Esophagus squamous epithelium (tissue), 5 donors: ENCODE measurements at regions not wholly inside any gene's neighbourhood (a gene's known extent, or its start where the extent isn't known, plus 50 kb on each side); places are given as distances from the start of the nearest gene placed in this dataset.

Source experiments
- DNase-seq: peaks from one replicate; lab custom pipeline; 2025; lab: John Stamatoyannopoulos, UW
- H3K27ac ChIP-seq, 4 donors: fragments of 200-600 bp; sonication (generic); one replicate each; pipeline ENCODE4 v1.5.1; 2016 to 2019; ENCODE audit warnings: mild to moderate bottlenecking in 1 of 4
- H3K27me3 ChIP-seq, 4 donors: fragments of 200-600 bp; sonication (generic); 1 replicate in 3 of 4; 2 replicates in 1 of 4; pipeline versions ENCODE4 v1.5.1 to v1.6.0; 2017 to 2021; ENCODE audit warnings: antibody characterized with exemption in 1 of 4
- H3K36me3 ChIP-seq, 3 donors: fragments of 200-600 bp; sonication (generic); one replicate each; pipeline ENCODE4 v1.5.1; 2016 to 2019
- H3K4me1 ChIP-seq, 3 donors: fragments of 200-600 bp; sonication (generic); one replicate each; pipeline ENCODE4 v1.5.1; 2017 to 2019
- H3K4me3 ChIP-seq, 4 donors: fragments of 200-600 bp; sonication (generic); 1 replicate in 3 of 4; 2 replicates in 1 of 4; pipeline ENCODE4 v1.5.1; 2016 to 2019; ENCODE audit warnings: mild to moderate bottlenecking in 2 of 4, moderate library complexity in 1 of 4
- H3K9me3 ChIP-seq, 3 donors: fragments of 200-600 bp; sonication (generic); one replicate each; pipeline ENCODE4 v1.5.1; 2016 to 2019
- POLR2A ChIP-seq, 4 donors: fragments of 450-650 bp; IDR thresholded peaks; one replicate each; pipeline ENCODE4 v1.6.1; 2017; ENCODE audit warnings: antibody characterized with exemption in 4 of 4, mild to moderate bottlenecking in 4 of 4, moderate library complexity in 3 of 4
- WGBS, 2 donors: methylation state at CpG; one replicate each; pipeline ENCODE4 v1.1.5; 2018; 5-methylcytosine and 5-hydroxymethylcytosine counted together
- intact Hi-C: fragments of 100-400 bp; cut with DNase I; formaldehyde crosslinking; loops from one replicate; pipeline ENCODE4 v1.15.0; 2022
- TF ChIP-seq, protein P1 (sequence below), 6 experiments: fragments of 450-650 bp in 4 of 6; fragments of 200-600 bp in 2 of 6; sonication (generic) in 2 of 6; IDR thresholded peaks; one replicate each; pipeline ENCODE4 v1.5.1; 2016 to 2019; ENCODE audit warnings: antibody characterized with exemption in 6 of 6, mild to moderate bottlenecking in 4 of 6, moderate library complexity in 4 of 6
- donor health status: DM: yes; HTN: yes; CAD: no.

DNA sequence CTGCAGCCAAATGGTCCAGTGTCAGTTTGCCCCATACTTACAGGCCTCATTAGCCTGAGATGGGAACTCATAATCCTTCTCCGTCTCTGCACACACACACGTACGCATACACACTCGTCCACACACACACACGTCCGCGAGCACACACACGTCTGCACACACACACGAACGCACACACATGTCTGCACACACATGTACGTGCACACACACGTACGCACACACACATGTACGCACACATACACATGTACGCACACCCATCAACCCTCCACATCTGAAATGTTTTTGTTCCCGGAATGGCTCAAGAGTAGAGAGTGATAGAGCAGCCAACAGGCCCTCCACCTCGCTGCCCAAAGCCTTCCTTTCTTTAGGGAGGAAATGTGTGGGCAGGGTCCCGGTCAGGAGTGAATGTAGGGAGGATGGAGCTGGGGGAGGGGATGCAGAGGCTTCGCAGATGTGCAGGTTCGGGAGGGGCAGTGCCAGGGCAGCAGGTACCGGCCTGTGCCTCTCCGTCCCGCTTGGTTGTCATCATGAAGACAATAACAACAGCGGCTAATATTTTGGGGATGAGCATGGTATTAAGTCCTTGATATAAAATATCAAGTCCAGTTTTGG lies 52.7 kb downstream of the PTGR3 start:
- 91 to 93% methylated on average over 24 of the region's 24 CpGs for WGBS, 2 donors
- no peak for DNase-seq
- no peak overlapping the region for H3K4me3 ChIP-seq

DNA sequence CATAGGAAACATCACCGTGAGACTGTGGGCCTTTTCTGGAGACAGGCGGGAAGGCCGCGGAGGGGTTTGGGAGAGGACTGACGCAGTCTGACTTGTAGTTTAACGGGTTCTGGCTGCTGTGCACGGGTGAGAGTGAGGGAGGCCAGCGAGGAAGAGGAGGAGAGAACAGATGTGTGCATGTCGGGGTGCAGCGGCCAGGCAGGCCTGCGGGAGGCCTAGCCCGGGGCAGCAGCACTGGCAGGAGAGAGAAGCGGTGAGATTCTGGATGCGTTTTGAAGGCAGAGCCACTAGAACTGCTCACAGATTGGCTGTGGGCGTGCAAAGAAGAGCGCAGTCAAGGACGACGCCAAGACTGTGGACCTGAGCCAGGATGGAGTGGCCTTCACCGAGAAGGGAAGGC lies 53.9 kb downstream of the PTGR3 start:
- H3K9me3 ChIP-seq: no peaks in the 10 kb centered on the region
- 92 to 93% methylated on average over 18 to 19 of the region's 19 CpGs for WGBS, 2 donors
- intact Hi-C loops: no loop called here

More for the DNA sequence above, 52.7 kb downstream of the PTGR3 start:
- no peak overlapping the region for H3K27ac ChIP-seq
- no peaks in the 10 kb centered on the region for H3K9me3 ChIP-seq
- H3K27me3 ChIP-seq: peaks cover 0 to 7% (median 0%) of the 10 kb centered on the region in 4 donors
- TF ChIP-seq POLR2A (IDR thresholded peaks at IDR 0.05): no peak
- TF ChIP-seq, protein P1, sequence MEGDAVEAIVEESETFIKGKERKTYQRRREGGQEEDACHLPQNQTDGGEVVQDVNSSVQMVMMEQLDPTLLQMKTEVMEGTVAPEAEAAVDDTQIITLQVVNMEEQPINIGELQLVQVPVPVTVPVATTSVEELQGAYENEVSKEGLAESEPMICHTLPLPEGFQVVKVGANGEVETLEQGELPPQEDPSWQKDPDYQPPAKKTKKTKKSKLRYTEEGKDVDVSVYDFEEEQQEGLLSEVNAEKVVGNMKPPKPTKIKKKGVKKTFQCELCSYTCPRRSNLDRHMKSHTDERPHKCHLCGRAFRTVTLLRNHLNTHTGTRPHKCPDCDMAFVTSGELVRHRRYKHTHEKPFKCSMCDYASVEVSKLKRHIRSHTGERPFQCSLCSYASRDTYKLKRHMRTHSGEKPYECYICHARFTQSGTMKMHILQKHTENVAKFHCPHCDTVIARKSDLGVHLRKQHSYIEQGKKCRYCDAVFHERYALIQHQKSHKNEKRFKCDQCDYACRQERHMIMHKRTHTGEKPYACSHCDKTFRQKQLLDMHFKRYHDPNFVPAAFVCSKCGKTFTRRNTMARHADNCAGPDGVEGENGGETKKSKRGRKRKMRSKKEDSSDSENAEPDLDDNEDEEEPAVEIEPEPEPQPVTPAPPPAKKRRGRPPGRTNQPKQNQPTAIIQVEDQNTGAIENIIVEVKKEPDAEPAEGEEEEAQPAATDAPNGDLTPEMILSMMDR (IDR thresholded peaks at IDR 0.05): no peak
- intact Hi-C loops: no loop called here
- H3K36me3 ChIP-seq: no peaks in the 10 kb centered on the region
- H3K4me1 ChIP-seq: no peaks in the 10 kb centered on the region

DNA sequence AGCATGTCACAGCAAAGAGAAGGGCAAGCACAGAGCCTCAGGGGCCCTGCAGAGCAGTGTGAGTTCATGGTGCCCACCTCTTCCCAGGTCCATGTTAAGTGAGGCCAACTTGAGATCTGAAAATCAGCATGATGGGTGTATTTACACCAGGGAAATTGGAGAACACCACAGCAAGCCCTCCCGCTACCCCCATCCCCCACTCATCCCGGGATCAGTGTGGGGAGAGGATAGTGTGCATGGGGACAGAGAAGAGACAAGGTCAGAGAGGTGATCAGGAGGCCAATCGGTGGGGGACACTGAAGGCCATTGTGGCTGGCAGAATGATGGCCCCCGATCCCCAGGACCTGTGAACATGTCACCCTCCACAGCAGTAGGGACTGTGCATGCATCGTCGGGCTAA lies 54.7 kb downstream of the PTGR3 start:
- Histone ChIP-seq H3K27me3 (peaks cover 0 to 2% (median 0%) of the 10 kb centered on the region in 4 donors), H3K9me3 (no peaks in the 10 kb centered on the region), H3K36me3 (no peaks in the 10 kb centered on the region), H3K4me3 (no peak overlapping the region), H3K4me1 (no peaks in the 10 kb centered on the region), H3K27ac (no peak overlapping the region)
- no peak for DNase-seq
- intact Hi-C loops: no loop called here
- WGBS, 2 donors: 88% methylated on average over 6 of the region's 6 CpGs
- no peak for TF ChIP-seq POLR2A (IDR thresholded peaks at IDR 0.05)
- TF ChIP-seq, protein P1 (IDR thresholded peaks at IDR 0.05): no peak

More for the DNA sequence above, 53.9 kb downstream of the PTGR3 start:
- TF ChIP-seq POLR2A (IDR thresholded peaks at IDR 0.05): no peak
- TF ChIP-seq, protein P1 (IDR thresholded peaks at IDR 0.05): no peak
- no peak overlapping the region for H3K27ac ChIP-seq
- H3K4me3 ChIP-seq: no peak overlapping the region
- no peak for DNase-seq
- peaks cover 0 to 7% (median 0%) of the 10 kb centered on the region in 4 donors for H3K27me3 ChIP-seq
- H3K36me3 ChIP-seq: no peaks in the 10 kb centered on the region
- H3K4me1 ChIP-seq: no peaks in the 10 kb centered on the region

DNA sequence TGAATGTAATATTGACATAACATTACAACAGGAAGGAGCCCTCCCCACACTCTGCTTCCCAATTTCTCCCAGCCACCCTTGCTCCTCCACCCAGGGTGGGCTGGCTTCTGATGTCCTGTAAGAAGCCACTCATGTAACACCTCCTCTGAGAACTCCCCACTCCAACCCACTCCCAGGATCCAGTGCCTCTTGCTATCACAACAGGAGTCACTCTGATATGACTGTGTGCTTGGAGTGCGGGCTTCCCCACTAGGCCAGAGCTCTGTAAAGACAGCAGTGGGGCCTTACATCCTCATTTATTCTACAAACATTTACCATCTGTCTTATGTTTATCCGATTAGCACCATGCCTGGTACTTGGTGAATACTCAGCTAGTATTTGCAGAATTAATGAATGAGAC lies 65.1 kb downstream of the PTGR3 start:
- peaks cover 0 to 5% (median 4%) of the 10 kb centered on the region in 3 donors for H3K9me3 ChIP-seq
- H3K4me1 ChIP-seq: no peaks in the 10 kb centered on the region
- H3K27ac ChIP-seq: no peak overlapping the region
- 85 to 88% methylated on average over 2 of the region's 2 CpGs for WGBS, 2 donors
- DNase-seq: no peak
- no peak overlapping the region for H3K4me3 ChIP-seq
- no peak for TF ChIP-seq POLR2A (IDR thresholded peaks at IDR 0.05)
- TF ChIP-seq, protein P1 (IDR thresholded peaks at IDR 0.05): no peak
- no peaks in the 10 kb centered on the region for H3K27me3 ChIP-seq
- H3K36me3 ChIP-seq: no peaks in the 10 kb centered on the region
- intact Hi-C loops: no loop called here

DNA sequence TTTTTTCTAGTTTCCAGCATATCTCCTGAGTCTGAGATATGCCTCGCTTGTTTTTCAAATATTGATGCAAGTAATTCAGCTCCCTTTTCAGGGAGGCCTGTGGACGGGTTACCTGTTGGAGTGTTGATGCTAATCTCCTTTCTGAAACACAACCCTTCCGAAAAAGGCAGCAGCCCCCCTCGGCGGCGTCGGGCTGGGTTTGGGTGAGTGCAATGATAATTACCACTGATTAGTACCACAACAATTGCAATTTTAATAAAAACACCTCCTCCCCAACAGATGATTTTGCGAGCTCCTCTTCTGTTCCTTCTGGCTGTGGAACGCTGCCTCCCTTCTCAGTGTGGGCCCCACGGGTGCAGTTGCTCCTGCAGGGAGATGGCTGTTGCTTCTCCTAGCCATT lies 66.3 kb downstream of the PTGR3 start:
- Histone ChIP-seq H3K9me3 (peaks cover 0 to 5% (median 4%) of the 10 kb centered on the region in 3 donors), H3K4me1 (no peaks in the 10 kb centered on the region), H3K36me3 (no peaks in the 10 kb centered on the region), H3K27ac (no peak overlapping the region), H3K4me3 (no peak overlapping the region), H3K27me3 (no peaks in the 10 kb centered on the region)
- intact Hi-C loops: no loop called here
- no peak for DNase-seq
- WGBS, 2 donors: 89 to 92% methylated on average over 10 of the region's 10 CpGs
- TF ChIP-seq, protein P1 (IDR thresholded peaks at IDR 0.05): no peak
- no peak for TF ChIP-seq POLR2A (IDR thresholded peaks at IDR 0.05)
